Gastroesophageal sphincter (tissue), 3 donors: ENCODE measurements at regions not wholly inside any gene's neighbourhood (a gene's known extent, or its start where the extent isn't known, plus 50 kb on each side); places are given as distances from the start of the nearest gene placed in this dataset.

Experiments used
- POLR2A ChIP-seq, 2 donors: fragments of 450-650 bp; IDR thresholded peaks; one replicate each; pipeline ENCODE4 v1.6.1; 2017; ENCODE audit warnings: antibody characterized with exemption in 2 of 2, mild to moderate bottlenecking in 2 of 2, moderate library complexity in 1 of 2
- TF ChIP-seq, protein P1 (sequence below), 4 experiments: fragments of 200-600 bp in 2 of 4; fragments of 450-650 bp in 2 of 4; sonication (generic) in 1 of 4; IDR thresholded peaks; one replicate each; pipeline ENCODE4 v1.5.1; 2017 to 2019; ENCODE audit warnings: antibody characterized with exemption in 4 of 4, mild to moderate bottlenecking in 2 of 4, moderate library complexity in 2 of 4

DNA sequence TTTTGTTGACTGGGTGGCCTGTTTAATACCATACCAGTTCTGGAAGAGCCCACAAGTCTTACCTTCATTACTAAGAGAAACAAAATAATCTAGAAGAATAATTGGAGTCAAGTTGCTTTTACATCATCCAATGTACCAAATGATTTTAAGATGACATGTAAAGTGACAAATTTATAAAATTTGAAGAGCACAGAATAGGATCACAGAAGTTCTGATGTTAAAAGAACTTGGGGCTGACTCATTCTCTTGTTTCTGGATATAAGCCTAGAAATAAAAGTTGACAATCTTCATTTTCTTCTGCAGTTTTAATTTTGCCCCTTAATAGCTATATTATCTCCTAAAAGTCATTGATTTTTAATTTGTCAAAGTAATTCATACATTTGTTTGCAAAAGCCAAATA is 317.5 kb upstream of the MARCKS start:
- TF ChIP-seq, protein P1, sequence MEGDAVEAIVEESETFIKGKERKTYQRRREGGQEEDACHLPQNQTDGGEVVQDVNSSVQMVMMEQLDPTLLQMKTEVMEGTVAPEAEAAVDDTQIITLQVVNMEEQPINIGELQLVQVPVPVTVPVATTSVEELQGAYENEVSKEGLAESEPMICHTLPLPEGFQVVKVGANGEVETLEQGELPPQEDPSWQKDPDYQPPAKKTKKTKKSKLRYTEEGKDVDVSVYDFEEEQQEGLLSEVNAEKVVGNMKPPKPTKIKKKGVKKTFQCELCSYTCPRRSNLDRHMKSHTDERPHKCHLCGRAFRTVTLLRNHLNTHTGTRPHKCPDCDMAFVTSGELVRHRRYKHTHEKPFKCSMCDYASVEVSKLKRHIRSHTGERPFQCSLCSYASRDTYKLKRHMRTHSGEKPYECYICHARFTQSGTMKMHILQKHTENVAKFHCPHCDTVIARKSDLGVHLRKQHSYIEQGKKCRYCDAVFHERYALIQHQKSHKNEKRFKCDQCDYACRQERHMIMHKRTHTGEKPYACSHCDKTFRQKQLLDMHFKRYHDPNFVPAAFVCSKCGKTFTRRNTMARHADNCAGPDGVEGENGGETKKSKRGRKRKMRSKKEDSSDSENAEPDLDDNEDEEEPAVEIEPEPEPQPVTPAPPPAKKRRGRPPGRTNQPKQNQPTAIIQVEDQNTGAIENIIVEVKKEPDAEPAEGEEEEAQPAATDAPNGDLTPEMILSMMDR (IDR thresholded peaks at IDR 0.05): no peak
- no peak for TF ChIP-seq POLR2A (IDR thresholded peaks at IDR 0.05)
